Ishikawa (cell line): ENCODE measurements at regions not wholly inside any gene's neighbourhood (a gene's known extent, or its start where the extent isn't known, plus 50 kb on each side); places are given as distances from the start of the nearest gene placed in this dataset.

Source experiments
- CREB1 ChIP-seq: IDR thresholded peaks from 2 replicates; pipeline ENCODE4 v1.6.1; 2012; ENCODE audit warnings: low read depth
- EGR1 ChIP-seq: IDR thresholded peaks from 2 replicates; pipeline ENCODE4 v1.6.1; 2012
- EP300 ChIP-seq: IDR thresholded peaks from 2 replicates; pipeline ENCODE4 v1.6.1; 2012; ENCODE audit warnings: borderline replicate concordance
- MAX ChIP-seq: IDR thresholded peaks from 2 replicates; pipeline ENCODE4 v1.6.1; 2012
- NFIC ChIP-seq: IDR thresholded peaks from 2 replicates; pipeline ENCODE4 v1.6.1; 2012
- RAD21 ChIP-seq: IDR thresholded peaks from 2 replicates; pipeline ENCODE4 v1.6.1; 2012; ENCODE audit warnings: low read depth
- REST ChIP-seq: IDR thresholded peaks from 2 replicates; pipeline ENCODE4 v1.6.1; 2012; ENCODE audit warnings: low read depth, mild to moderate bottlenecking
- TAF1 ChIP-seq: IDR thresholded peaks from 2 replicates; pipeline ENCODE4 v1.6.1; 2012; ENCODE audit warnings: low read depth, mild to moderate bottlenecking
- TCF12 ChIP-seq: IDR thresholded peaks from 2 replicates; pipeline ENCODE4 v1.6.1; 2012; ENCODE audit warnings: low read depth
- TEAD4 ChIP-seq: IDR thresholded peaks from 2 replicates; pipeline ENCODE4 v1.6.1; 2012
- USF1 ChIP-seq: IDR thresholded peaks from 2 replicates; pipeline ENCODE4 v1.6.1; 2012
- YY1 ChIP-seq: IDR thresholded peaks from 2 replicates; pipeline ENCODE4 v1.6.1; 2012; ENCODE audit warnings: low read depth

DNA sequence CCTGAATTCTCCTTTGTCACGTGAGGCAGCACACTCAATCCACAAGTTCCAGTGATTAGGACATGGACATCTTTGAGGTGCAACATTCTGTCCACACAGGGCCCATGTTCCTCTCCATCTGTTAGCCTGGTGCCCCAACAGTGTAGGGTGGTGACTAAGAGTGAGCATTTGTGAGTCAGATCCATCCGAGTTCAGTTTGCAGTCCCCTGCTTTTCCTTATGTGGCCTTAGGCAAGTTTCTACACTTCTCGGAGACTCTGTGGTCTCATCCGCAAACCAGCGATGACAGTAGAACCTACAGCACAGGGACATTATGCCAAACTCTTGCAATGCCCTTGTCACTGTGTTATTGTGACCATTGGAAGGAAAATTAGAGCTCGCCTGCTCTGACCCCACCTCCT is 178.7 kb upstream of the CDH4 start:
- TF ChIP-seq YY1 (no peak), TAF1 (no peak), EP300 (no peak), TEAD4 (no peak), USF1 (no peak), MAX (no peak), REST (no peak), EGR1 (no peak), CREB1 (no peak), NFIC (no peak), RAD21 (no peak), TCF12 (no peak)
